Activated CD8-positive, alpha-beta T cell treated with anti-CD3 and anti-CD28 coated beads for 36 hours (primary cell): ENCODE measurements at regions not wholly inside any gene's neighbourhood (a gene's known extent, or its start where the extent isn't known, plus 50 kb on each side); places are given as distances from the start of the nearest gene placed in this dataset.

Experiments
- ATAC-seq: fragments of 200-7000 bp; cut with Tn5 transposase; one replicate; pipeline ENCODE4 v1.10.0; 2021; ENCODE audit warnings: mild to moderate bottlenecking, moderate library complexity
- CTCF ChIA-PET: fragments of 350-600 bp; sonication (Branson Sonifier 250); formaldehyde crosslinking; loops from one replicate; lab custom pipeline; 2021; ENCODE audit warnings: antibody characterized with exemption; lab: Charles Lee
- POLR2A ChIA-PET: fragments of 350-600 bp; sonication (Branson Sonifier 250); formaldehyde crosslinking; loops from one replicate; lab custom pipeline; 2021; ENCODE audit warnings: antibody characterized with exemption; lab: Charles Lee
- DNase-seq: peaks from one replicate; pipeline ENCODE4 v3.0.0-alpha.2; 2020
- H3K27ac Mint-ChIP-seq: one replicate; pipeline ENCODE4 v1.8.0; 2021; ENCODE audit warnings: mild to moderate bottlenecking, mixed read lengths
- H3K27me3 Mint-ChIP-seq: one replicate; pipeline ENCODE4 v1.8.0; 2021; ENCODE audit warnings: mixed read lengths
- H3K36me3 Mint-ChIP-seq: one replicate; pipeline ENCODE4 v1.8.0; 2021; ENCODE audit warnings: low read depth, mixed read lengths
- H3K4me1 Mint-ChIP-seq: one replicate; pipeline ENCODE4 v1.8.0; 2021; ENCODE audit warnings: low read depth, mixed read lengths
- H3K4me3 Mint-ChIP-seq: one replicate; pipeline ENCODE4 v1.8.0; 2021; ENCODE audit warnings: mild to moderate bottlenecking, moderate library complexity, mixed read lengths
- H3K9me3 Mint-ChIP-seq: one replicate; pipeline ENCODE4 v1.8.0; 2021; ENCODE audit warnings: mixed read lengths
- intact Hi-C: fragments of 100-400 bp; cut with micrococcal nuclease; formaldehyde crosslinking; loops from one replicate; pipeline ENCODE4 v1.10.0; 2022
- TF ChIP-seq, protein P1 (sequence below): fragments of 200-600 bp; IDR thresholded peaks from one replicate; pipeline ENCODE4 v1.8.0; 2022; ENCODE audit warnings: antibody characterized with exemption, mild to moderate bottlenecking

- TF ChIP-seq, protein P1, sequence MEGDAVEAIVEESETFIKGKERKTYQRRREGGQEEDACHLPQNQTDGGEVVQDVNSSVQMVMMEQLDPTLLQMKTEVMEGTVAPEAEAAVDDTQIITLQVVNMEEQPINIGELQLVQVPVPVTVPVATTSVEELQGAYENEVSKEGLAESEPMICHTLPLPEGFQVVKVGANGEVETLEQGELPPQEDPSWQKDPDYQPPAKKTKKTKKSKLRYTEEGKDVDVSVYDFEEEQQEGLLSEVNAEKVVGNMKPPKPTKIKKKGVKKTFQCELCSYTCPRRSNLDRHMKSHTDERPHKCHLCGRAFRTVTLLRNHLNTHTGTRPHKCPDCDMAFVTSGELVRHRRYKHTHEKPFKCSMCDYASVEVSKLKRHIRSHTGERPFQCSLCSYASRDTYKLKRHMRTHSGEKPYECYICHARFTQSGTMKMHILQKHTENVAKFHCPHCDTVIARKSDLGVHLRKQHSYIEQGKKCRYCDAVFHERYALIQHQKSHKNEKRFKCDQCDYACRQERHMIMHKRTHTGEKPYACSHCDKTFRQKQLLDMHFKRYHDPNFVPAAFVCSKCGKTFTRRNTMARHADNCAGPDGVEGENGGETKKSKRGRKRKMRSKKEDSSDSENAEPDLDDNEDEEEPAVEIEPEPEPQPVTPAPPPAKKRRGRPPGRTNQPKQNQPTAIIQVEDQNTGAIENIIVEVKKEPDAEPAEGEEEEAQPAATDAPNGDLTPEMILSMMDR, result no peak
- Mint-ChIP-seq H3K27ac (no peak overlapping the region), H3K36me3 (no peaks in the 10 kb centered on the region), H3K4me1 (no peaks in the 10 kb centered on the region), H3K9me3 (peaks cover 2% of the 10 kb centered on the region), H3K4me3 (no peak overlapping the region), H3K27me3 (no peaks in the 10 kb centered on the region)
- ChIA-PET CTCF (no interaction called here), POLR2A (no interaction called here)
- no peak for DNase-seq
- intact Hi-C loops, result no loop called here
- no peak for ATAC-seq
Measured at GRCh38 chr7:41005374-41005901, 697.5 kb downstream of the INHBA start.

DNA sequence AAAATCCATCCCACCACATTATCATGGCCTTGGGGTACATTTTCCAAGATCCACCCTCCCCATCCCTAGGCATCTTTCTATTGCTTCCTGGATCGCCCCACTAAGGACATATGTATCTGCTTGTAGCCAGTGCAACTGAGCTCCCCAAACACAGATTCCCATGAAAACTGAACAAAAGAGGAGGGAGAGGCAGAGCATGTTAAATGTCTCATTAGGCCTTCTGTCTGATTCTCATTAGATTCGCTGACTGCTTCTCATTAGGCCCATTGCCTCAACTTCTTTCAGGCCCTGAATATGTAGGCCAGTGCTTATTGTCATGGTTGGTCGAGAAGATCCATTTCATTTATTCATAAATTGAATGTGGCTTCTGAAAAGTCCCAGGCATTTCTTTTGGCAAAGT is 698.9 kb downstream of the INHBA start:
- ChIA-PET POLR2A (no interaction called here), CTCF (interaction anchor here (0.8 to 2.1 kb wide), 4 partner anchors 8 to 21 kb away, joined by 3 to 6 read pairs (median 4); no protein-coding TSS in a partner anchor)
- TF ChIP-seq, protein P1, result no peak
- H3K27me3 Mint-ChIP-seq, result no peaks in the 10 kb centered on the region
- peaks cover 2% of the 10 kb centered on the region for H3K9me3 Mint-ChIP-seq
- H3K4me1 Mint-ChIP-seq, result no peaks in the 10 kb centered on the region
- H3K27ac Mint-ChIP-seq, result no peak overlapping the region
- no peaks in the 10 kb centered on the region for H3K36me3 Mint-ChIP-seq
- intact Hi-C loops, result no loop called here
- DNase-seq (no peak), ATAC-seq (no peak)
- H3K4me3 Mint-ChIP-seq, result no peak overlapping the region

DNA sequence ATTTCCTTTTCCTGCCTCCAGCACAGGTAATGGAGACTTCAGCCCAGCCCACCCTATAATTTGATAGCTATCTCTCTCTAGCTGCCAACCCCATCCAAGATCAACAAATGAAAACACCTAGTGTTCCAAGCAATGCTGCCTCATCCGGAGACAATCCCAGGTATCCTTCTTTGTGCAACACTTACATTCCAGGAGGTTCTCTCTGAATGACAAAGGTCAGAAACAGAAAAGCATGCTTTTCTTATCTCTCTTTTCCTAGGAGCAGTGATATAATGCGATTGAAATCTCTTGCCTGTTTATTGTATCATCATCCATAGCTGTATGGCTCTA is 699.3 kb downstream of the INHBA start:
- Mint-ChIP-seq H3K27ac (no peak overlapping the region), H3K27me3 (no peaks in the 10 kb centered on the region), H3K4me1 (no peaks in the 10 kb centered on the region), H3K36me3 (no peaks in the 10 kb centered on the region), H3K4me3 (no peak overlapping the region), H3K9me3 (peaks cover 2% of the 10 kb centered on the region)
- ChIA-PET POLR2A (no interaction called here), CTCF (interaction anchor here (0.8 to 2.1 kb wide), 5 partner anchors 8 to 701 kb away, joined by 3 to 6 read pairs (median 3); no protein-coding TSS in a partner anchor)
- intact Hi-C loops, result no loop called here
- no peak for DNase-seq
- no peak for ATAC-seq
- TF ChIP-seq, protein P1, result no peak

DNA sequence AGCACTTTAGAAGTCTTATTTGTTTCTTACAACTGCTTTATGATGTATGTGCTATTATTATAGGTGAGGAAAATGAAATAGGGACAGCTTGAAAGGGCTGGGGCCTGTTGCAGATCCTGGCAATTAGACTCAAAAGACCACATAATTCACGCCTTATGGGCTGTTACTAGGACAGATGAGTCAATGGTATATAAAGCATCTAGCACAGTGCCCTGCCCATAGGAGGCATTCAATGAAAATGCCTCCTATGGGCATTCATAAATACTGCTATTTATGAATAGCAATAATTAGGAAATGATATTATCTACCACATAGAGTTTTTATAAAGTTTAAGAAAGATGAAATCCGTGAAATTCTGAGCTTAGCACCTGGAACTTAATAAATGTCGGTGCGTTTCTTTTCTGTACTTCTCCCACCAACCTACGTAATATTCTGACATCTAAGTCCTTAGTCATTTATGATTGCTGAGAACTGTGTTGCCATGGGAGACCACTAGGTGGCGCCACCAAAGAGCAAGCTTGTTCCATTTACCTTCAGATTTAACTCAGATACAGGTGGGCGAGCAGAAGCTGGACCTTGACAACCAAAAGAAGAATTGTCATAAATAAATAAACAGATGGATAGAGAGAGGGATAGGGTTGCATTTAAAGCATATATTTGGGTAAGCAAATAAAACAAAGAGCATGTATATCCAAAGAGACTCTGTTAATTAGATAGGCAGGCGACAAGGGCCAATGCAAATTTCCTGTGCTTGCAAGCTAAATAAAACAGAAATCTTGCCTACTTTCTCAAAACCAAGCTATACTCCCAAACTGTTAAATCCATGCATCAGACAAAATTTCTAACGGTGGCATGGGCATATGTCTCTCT is 699.9 kb downstream of the INHBA start:
- TF ChIP-seq, protein P1, result peak; percentile 63
- no peaks in the 10 kb centered on the region for H3K27me3 Mint-ChIP-seq
- H3K4me1 Mint-ChIP-seq, result no peaks in the 10 kb centered on the region
- intact Hi-C loops, result no loop called here
- ATAC-seq (no peak), DNase-seq (peak; percentile 69)
- peaks cover 2% of the 10 kb centered on the region for H3K9me3 Mint-ChIP-seq
- H3K36me3 Mint-ChIP-seq, result no peaks in the 10 kb centered on the region
- H3K27ac Mint-ChIP-seq, result no peak overlapping the region
- POLR2A ChIA-PET, result no interaction called here
- CTCF ChIA-PET, result interaction anchor here (0.8 to 2.1 kb wide), 7 partner anchors 8 to 709 kb away, joined by 3 to 6 read pairs (median 3); no protein-coding TSS in a partner anchor
- H3K4me3 Mint-ChIP-seq, result no peak overlapping the region

- TF ChIP-seq, protein P1, result no peak
- Mint-ChIP-seq H3K4me3 (no peak overlapping the region), H3K36me3 (no peaks in the 10 kb centered on the region), H3K27ac (no peak overlapping the region), H3K9me3 (peaks cover 2% of the 10 kb centered on the region), H3K27me3 (no peaks in the 10 kb centered on the region), H3K4me1 (no peaks in the 10 kb centered on the region)
- POLR2A ChIA-PET, result no interaction called here
- CTCF ChIA-PET, result no interaction called here
- intact Hi-C loops, result no loop called here
- DNase-seq, result no peak
- ATAC-seq, result no peak
Measured at GRCh38 chr7:41000042-41000441, 702.8 kb downstream of the INHBA start.
